VCaP (cell line): ENCODE measurements at regions not wholly inside any gene's neighbourhood (a gene's known extent, or its start where the extent isn't known, plus 50 kb on each side); places are given as distances from the start of the nearest gene placed in this dataset.

Experiments used
- H3K27ac ChIP-seq: fragments of 450-650 bp; 2 replicates; pipeline ENCODE4 v1.5.1; 2017
- TF ChIP-seq, protein P1 (sequence below): fragments of 450-650 bp; conservative IDR thresholded peaks from 2 replicates; pipeline ENCODE4 v1.5.1; 2017; ENCODE audit warnings: mild to moderate bottlenecking, moderate library complexity

DNA sequence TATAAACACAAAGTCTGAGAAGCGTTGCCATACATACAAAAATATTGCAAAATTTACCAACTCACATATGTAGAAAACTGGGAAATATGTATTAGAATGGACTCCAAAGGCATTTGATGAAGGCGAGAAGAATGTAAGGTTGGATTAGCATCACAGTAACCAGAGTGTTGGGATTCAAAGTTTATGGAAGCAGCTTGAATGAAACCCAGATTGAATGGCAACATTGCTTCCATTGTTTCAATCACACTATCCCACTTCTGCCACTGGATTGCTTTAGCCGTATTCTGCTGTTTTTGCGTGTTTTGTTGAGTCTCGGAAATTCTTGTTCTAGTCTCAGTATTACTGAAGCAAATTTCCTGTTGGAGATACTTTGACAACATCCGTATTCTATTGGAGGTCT, 609.0 kb upstream of the LRATD1 start:
- TF ChIP-seq, protein P1, sequence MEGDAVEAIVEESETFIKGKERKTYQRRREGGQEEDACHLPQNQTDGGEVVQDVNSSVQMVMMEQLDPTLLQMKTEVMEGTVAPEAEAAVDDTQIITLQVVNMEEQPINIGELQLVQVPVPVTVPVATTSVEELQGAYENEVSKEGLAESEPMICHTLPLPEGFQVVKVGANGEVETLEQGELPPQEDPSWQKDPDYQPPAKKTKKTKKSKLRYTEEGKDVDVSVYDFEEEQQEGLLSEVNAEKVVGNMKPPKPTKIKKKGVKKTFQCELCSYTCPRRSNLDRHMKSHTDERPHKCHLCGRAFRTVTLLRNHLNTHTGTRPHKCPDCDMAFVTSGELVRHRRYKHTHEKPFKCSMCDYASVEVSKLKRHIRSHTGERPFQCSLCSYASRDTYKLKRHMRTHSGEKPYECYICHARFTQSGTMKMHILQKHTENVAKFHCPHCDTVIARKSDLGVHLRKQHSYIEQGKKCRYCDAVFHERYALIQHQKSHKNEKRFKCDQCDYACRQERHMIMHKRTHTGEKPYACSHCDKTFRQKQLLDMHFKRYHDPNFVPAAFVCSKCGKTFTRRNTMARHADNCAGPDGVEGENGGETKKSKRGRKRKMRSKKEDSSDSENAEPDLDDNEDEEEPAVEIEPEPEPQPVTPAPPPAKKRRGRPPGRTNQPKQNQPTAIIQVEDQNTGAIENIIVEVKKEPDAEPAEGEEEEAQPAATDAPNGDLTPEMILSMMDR: no peak
- H3K27ac ChIP-seq: no peak overlapping the region

DNA sequence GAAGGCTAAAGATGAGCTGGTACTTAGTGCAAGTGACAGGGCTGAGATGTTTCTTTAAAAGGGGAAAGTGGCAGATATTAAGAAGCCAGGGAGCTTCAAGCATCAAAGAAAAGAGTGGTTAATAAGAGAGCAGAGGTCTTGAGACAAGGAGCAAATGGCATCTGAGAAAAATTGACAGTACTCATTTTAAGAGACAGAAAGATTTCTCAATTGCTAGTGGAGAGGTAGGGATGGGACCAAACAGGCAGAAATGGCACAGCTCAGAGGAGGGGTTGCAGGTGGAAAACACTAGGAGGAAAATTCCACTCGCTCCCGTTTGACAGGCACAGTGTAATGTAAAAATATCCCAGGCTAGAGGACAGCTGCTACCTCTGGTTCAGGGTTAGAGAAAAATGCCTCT, 593.4 kb upstream of the LRATD1 start:
- TF ChIP-seq, protein P1: no peak

DNA sequence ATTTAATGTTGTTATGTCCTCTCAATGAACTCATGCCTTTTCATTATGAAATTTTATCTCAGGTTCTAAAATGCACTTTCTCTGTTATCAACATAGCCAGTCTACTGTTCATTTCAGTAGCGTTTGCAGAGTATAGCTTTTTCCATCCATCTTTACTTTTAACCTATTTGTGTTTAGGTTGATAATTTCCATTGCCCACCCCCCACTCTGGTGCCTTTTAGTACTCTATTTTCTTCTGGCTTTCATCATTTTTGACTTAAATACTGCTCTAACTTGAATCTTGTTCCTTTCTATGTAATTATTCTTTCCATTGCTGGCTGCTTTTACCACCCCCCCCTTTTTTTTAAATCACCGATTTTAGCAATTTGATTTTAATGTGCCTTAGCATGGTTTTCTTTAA, 585.0 kb upstream of the LRATD1 start:
- H3K27ac ChIP-seq: no peak overlapping the region
- TF ChIP-seq, protein P1: no peak

More for the DNA sequence above, 593.4 kb upstream of the LRATD1 start:
- no peak overlapping the region for H3K27ac ChIP-seq

DNA sequence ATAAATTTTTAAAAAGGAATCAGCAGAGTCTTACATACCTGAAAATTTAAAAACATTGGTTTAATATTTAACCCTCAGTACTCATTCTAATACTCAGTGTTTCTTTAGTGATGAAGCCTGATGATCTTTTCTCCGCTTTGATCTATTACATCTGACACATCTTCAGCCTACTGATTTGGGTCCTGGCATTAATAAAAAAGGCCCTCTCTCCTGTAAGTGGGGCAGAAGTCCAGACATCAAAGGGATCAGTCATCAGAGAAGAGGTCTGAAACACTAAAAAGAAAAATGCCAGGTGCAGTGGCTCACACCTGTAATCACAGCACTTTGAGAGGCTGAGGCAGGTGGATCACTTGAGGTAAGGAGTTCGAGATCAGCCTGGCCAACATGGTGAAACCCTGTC, 581.1 kb upstream of the LRATD1 start:
- TF ChIP-seq, protein P1: no peak
- H3K27ac ChIP-seq: no peak overlapping the region

DNA sequence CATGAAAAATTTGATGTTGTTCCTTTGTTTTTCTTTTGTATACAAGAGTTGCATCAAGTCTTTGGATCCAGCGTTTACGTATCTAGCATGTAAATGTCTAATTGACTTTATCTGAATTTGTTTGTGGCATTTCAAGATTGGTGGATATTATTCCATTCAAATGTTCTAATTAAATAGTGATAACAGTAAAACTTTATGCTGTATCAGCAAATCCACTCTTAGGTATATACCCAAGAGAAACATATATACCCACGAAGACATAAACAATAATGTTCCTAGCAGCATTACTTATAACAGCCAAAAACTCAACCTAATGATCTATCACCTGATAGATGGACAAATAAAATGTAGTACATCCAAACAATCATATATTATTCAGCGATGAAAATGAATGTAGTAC, 579.4 kb upstream of the LRATD1 start:
- TF ChIP-seq, protein P1: no peak
- H3K27ac ChIP-seq: no peak overlapping the region

DNA sequence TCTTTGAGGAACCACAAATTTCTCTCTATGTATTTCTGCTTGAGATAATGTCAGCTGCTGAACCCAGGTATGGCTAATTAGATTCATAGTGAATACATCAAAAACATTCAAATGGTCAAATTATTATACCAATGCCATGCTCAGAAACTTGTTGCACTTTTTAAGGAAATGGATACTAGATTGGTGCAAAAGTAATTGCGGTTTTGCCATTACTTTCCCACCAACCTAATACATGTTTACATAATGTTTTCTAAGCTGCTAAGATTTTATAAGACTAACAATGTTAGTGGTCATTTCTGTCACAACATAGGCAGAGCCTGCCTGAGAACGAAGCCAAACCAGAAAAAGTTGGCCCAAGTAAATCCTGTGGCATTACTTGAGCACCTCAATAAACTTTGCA, 568.2 kb upstream of the LRATD1 start:
- H3K27ac ChIP-seq: no peak overlapping the region
- TF ChIP-seq, protein P1: no peak

DNA sequence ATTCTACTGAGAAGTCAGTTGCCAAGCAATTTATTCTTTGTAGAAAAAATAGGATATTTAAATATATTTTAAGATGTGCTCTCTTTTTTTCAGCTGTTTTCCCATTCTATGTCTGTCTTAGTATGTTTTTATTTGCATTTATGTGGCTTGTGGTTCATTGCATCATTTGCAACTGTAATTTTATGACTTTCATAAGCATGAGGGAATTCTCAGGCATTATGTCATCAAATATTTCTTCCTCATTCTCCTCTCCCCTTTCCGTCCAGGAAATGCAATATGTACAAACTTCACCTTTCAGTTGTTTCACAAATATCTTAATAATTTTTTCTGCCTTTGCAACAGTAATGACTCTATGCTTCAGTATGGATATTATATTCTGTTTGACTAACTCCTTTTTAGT, 560.2 kb upstream of the LRATD1 start:
- TF ChIP-seq, protein P1: no peak
- H3K27ac ChIP-seq: no peak overlapping the region

DNA sequence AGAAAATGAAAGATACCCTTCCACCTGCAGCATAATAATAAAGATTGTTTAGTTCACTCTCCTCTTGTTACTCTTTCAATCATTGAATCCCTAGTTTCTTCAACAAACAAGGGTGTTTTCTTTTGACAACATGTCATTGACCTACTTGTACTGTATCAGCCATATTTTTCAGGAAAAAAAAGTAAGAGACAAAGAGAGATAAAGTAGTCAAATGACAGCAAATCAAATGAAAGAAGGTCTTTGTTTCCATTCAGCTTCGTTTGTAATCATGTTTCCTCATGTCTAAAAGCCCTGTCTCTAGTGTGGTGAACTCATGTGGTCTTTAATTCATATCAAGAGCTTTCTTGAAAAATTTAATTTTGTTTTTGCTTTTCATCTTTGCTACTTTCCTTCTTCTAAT, 557.8 kb upstream of the LRATD1 start:
- TF ChIP-seq, protein P1: no peak
- no peak overlapping the region for H3K27ac ChIP-seq
